K562 (cell line): ENCODE measurements at regions not wholly inside any gene's neighbourhood (a gene's known extent, or its start where the extent isn't known, plus 50 kb on each side); places are given as distances from the start of the nearest gene placed in this dataset.

Experiments used
- ARID3B ChIP-seq: fragments of 250-450 bp; sonication (Bioruptor Pico); IDR thresholded peaks from 2 replicates; pipeline ENCODE4 v1.4.0; 2020; ENCODE audit warnings: borderline replicate concordance
- ARNT ChIP-seq, 2 experiments: fragments of 450-650 bp; IDR thresholded peaks; 2 replicates each; pipeline ENCODE4 v1.6.1; 2016; ENCODE audit warnings: mild to moderate bottlenecking in 1 of 2
- CBFA2T3 ChIP-seq: fragments of 450-650 bp; IDR thresholded peaks from 2 replicates; pipeline ENCODE4 v1.6.1; 2017
- COPS2 ChIP-seq: fragments of 450-650 bp; conservative IDR thresholded peaks from 2 replicates; pipeline ENCODE4 v1.6.1; 2016; ENCODE audit warnings: mild to moderate bottlenecking, moderate library complexity
- ESRRB ChIP-seq: fragments of 250-450 bp; sonication (Bioruptor Pico); IDR thresholded peaks from 2 replicates; pipeline ENCODE4 v1.5.0; 2020; ENCODE audit warnings: mild to moderate bottlenecking, moderate library complexity, borderline replicate concordance
- FIP1L1 ChIP-seq: fragments of 200-400 bp; formaldehyde crosslinking; IDR thresholded peaks from 2 replicates; pipeline ENCODE4 v1.6.1; 2018; ENCODE audit warnings: mild to moderate bottlenecking, low read depth, low read length; ENCODE audit not compliant: poor library complexity, severe bottlenecking
- GTF2A2 ChIP-seq: IDR thresholded peaks from 2 replicates; pipeline ENCODE4 v1.6.1; 2016; ENCODE audit warnings: mild to moderate bottlenecking, missing genetic modification characterization, missing compliant biosample characterization
- GTF2E2 ChIP-seq: fragments of 200-800 bp; sonication (Bioruptor generic); IDR thresholded peaks from 2 replicates; pipeline ENCODE4 v1.6.1; 2016; ENCODE audit warnings: missing genetic modification characterization, missing compliant biosample characterization
- HDAC8 ChIP-seq: fragments of 450-650 bp; IDR thresholded peaks from 2 replicates; pipeline ENCODE4 v1.6.1; 2016; ENCODE audit warnings: mild to moderate bottlenecking, missing genetic modification characterization, moderate library complexity, missing compliant biosample characterization
- HIVEP1 ChIP-seq: fragments of 250-450 bp; sonication (Bioruptor Pico); IDR thresholded peaks from 2 replicates; pipeline ENCODE4 v1.4.0; 2020; ENCODE audit warnings: mild to moderate bottlenecking
- HSF4 ChIP-seq: fragments of 250-450 bp; sonication (Bioruptor Pico); IDR thresholded peaks from 2 replicates; pipeline ENCODE4 v2.1.2; 2022; ENCODE audit warnings: mild to moderate bottlenecking, moderate library complexity, borderline replicate concordance
- JUNB ChIP-seq: fragments of 450-650 bp; formaldehyde crosslinking; conservative IDR thresholded peaks from 2 replicates; pipeline ENCODE4 v1.4.0; 2020; ENCODE audit warnings: mild to moderate bottlenecking
- MLLT1 ChIP-seq, 2 experiments: fragments of 450-650 bp; IDR thresholded peaks; 2 replicates each; pipeline ENCODE4 v1.6.1; 2016
- NFATC3 ChIP-seq: fragments of 450-650 bp; IDR thresholded peaks from 2 replicates; pipeline ENCODE4 v1.6.1; 2017; ENCODE audit warnings: mild to moderate bottlenecking
- NFIX ChIP-seq: fragments of 250-450 bp; sonication (Bioruptor Pico); IDR thresholded peaks from 2 replicates; pipeline ENCODE4 v1.4.0; 2020; ENCODE audit warnings: low read depth, mild to moderate bottlenecking, moderate library complexity
- NR2C2 ChIP-seq, 2 experiments: fragments of 200-800 bp in 1 of 2; sonication (Bioruptor generic) in 1 of 2; sonication (generic) in 1 of 2; formaldehyde crosslinking in 1 of 2; IDR thresholded peaks; 2 replicates each; pipeline versions ENCODE4 v1.6.1 to v1.8.0; 2016 to 2022; ENCODE audit warnings: mild to moderate bottlenecking in 1 of 2, missing compliant biosample characterization in 1 of 2, missing genetic modification characterization in 1 of 2, missing genetic modification reagents in 1 of 2
- RBM34 ChIP-seq: fragments of 200-400 bp; formaldehyde crosslinking; IDR thresholded peaks from 2 replicates; pipeline ENCODE4 v1.6.1; 2018; ENCODE audit warnings: low read length, borderline replicate concordance; ENCODE audit not compliant: insufficient read depth
- SP1 ChIP-seq: sonication (generic); formaldehyde crosslinking; IDR thresholded peaks from 2 replicates; pipeline ENCODE4 v1.8.1; 2022; ENCODE audit warnings: mild to moderate bottlenecking, missing genetic modification reagents
- TEAD1 ChIP-seq, 2 experiments: fragments of 450-650 bp in 1 of 2; sonication (generic) in 1 of 2; formaldehyde crosslinking; IDR thresholded peaks; 2 replicates each; pipeline versions ENCODE4 v1.4.0 to v1.8.0; 2020 to 2022; ENCODE audit warnings: mild to moderate bottlenecking in 2 of 2, missing genetic modification reagents in 1 of 2
- ZFP1 ChIP-seq: fragments of 450-650 bp; formaldehyde crosslinking; IDR thresholded peaks from 2 replicates; pipeline ENCODE4 v1.4.0; 2020; ENCODE audit warnings: mild to moderate bottlenecking, mixed read lengths
- ZKSCAN8 ChIP-seq: fragments of 200-800 bp; sonication (Bioruptor generic); IDR thresholded peaks from 2 replicates; pipeline ENCODE4 v1.6.1; 2016; ENCODE audit warnings: missing genetic modification characterization, missing compliant biosample characterization
- ZNF449 ChIP-seq: fragments of 250-450 bp; sonication (Bioruptor Pico); IDR thresholded peaks from 2 replicates; pipeline ENCODE4 v1.8.0; 2022; ENCODE audit warnings: moderate library complexity, mild to moderate bottlenecking, inconsistent platforms
- ZNF551 ChIP-seq: fragments of 250-450 bp; sonication (Bioruptor Pico); IDR thresholded peaks from 2 replicates; pipeline ENCODE4 v1.5.0; 2021; ENCODE audit warnings: mild to moderate bottlenecking, moderate library complexity
- ZNF766 ChIP-seq: fragments of 200-800 bp; sonication (Bioruptor generic); conservative IDR thresholded peaks from 2 replicates; pipeline ENCODE4 v1.6.1; 2016; ENCODE audit warnings: missing genetic modification characterization, missing compliant biosample characterization
- ZSCAN32 ChIP-seq: fragments of 450-650 bp; formaldehyde crosslinking; IDR thresholded peaks from 2 replicates; pipeline ENCODE4 v1.4.0; 2020; ENCODE audit warnings: mild to moderate bottlenecking, moderate library complexity

- TF ChIP-seq ZFP1 (peak; percentile 24; the same call in 1 of the 2 replicates), ZKSCAN8 (peak; percentile 79), ZSCAN32 (CRISPR knock-in tag) (peak; percentile 83), HIVEP1 (peak; percentile 29; the same call in 1 of the 2 replicates), ARNT (IDR thresholded peaks at IDR 0.05) (no peak), NFIX (CRISPR knock-in tag) (no peak), MLLT1 (IDR thresholded peaks at IDR 0.05) (peak in 1 of 2 experiments; percentile 54; a peak in 1 of 4 replicates), GTF2E2 (tag) (no peak), SP1 (CRISPR knock-in tag) (no peak), ZNF551 (CRISPR knock-in tag) (no peak), COPS2 (no peak), HSF4 (CRISPR knock-in tag) (peak; percentile 72; the same call in 1 of the 2 replicates), ARID3B (peak; percentile 80; the same call in 1 of the 2 replicates), FIP1L1 (no peak), TEAD1 (CRISPR knock-in tag; IDR thresholded peaks at IDR 0.05) (peak in 1 of 2 experiments; percentile 64; a peak in 1 of 4 replicates), ZNF449 (CRISPR knock-in tag) (peak; percentile 87), ESRRB (no peak), ZNF766 (peak; percentile 63), NFATC3 (no peak), CBFA2T3 (no peak), RBM34 (no peak), JUNB (0 out of 2 replicates have a peak, but pooled peaks have one; percentile 19), HDAC8 (tag) (peak; percentile 84; the same call in 1 of the 2 replicates), GTF2A2 (tag) (no peak), NR2C2 (CRISPR knock-in tag; IDR thresholded peaks at IDR 0.05) (no peak), NR2C2 (tag; IDR thresholded peaks at IDR 0.05) (peak; percentile 58; the same call in 1 of the 2 replicates)
Measured at GRCh38 chr17:78300962-78301820, 58.7 kb downstream of the SOCS3 start (continued).
